HL-60/S4 (cell line): ENCODE measurements at regions not wholly inside any gene's neighbourhood (a gene's known extent, or its start where the extent isn't known, plus 50 kb on each side); places are given as distances from the start of the nearest gene placed in this dataset.
"Not testable (repeated sequence)": the region's sequence is repeated elsewhere in the genome, so short reads cannot be mapped to it uniquely, and the experiment has no call there.

ENCODE experiments used
- in situ Hi-C: fragments of 300-500 bp; cut with MboI; formaldehyde crosslinking; loops from 2 replicates; pipeline ENCODE4 v1.14.3; 2022; ENCODE audit warnings: low sequenced_read_pairs

DNA sequence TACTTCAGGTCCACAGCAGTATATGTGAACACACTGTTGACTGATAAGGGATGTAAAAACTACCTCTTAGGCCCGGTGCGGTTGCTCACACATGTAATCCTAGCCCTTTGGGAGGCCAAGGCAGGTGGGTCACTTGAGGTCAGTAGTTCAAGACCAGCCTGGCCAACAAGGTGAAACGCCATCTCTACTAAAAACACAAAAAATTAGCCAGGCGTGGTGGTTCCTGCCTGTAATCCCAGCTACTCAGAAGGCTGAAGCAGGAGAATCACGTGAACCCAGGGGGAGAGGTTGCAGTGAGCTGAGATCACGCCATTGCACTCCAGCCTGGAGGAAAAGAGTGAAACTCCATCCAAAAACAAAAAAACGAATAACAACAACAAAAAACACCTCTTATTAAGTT is 194.6 kb upstream of the KCNMB2 start:
- in situ Hi-C loops = no loop called here

- in situ Hi-C loops = no loop called here
Observed at GRCh38 chr3:178342111-178342510, 194.1 kb upstream of the KCNMB2 start.

GRCh38 chr3:178343433-178344038 is 192.7 kb upstream of the KCNMB2 start:
- in situ Hi-C loops = no loop called here

DNA sequence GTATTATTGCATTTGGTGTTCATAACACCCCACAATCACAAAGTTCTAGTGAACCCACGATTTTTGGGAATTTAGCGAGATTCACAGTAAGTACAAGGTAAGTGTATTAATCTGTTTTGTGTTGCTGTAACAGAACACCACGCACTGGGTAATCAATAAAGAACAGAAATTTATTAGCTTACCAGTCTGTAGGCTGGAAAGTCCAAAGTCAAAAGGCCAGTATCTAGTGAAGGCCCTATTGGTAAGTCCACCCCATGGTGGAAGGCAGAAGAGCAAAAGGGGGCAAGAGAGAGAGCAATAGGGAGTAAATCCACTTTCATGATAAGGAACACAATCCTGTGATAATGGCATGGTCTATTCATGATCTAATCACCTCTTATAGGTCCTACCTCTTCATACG is 190.3 kb upstream of the KCNMB2 start:
- in situ Hi-C loops = no loop called here

- in situ Hi-C loops = not testable (repeated sequence)
Observed at GRCh38 chr3:178348561-178349217, 187.5 kb upstream of the KCNMB2 start.

DNA sequence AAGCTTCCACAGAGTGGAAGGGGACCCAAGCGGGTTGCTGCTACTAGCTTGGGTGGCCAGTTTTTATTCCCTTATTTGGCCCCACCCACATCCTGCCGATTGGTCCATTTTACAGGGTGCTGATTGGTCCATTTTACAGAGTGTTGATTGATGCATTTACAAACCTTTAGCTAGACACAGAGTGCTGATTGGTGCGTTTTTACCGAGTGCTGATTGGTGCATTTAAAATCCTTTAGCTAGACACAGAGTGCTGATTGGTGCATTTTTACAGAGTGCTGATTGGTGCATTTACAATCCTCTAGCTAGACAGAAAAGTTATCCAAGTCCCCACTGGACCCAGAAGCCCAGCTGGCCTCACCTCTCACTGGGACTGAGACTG is 187.0 kb upstream of the KCNMB2 start:
- in situ Hi-C loops = not testable (repeated sequence)

GRCh38 chr3:178350763-178351162 is 185.5 kb upstream of the KCNMB2 start:
- in situ Hi-C loops = no loop called here

GRCh38 chr3:178352326-178353005 is 183.8 kb upstream of the KCNMB2 start:
- in situ Hi-C loops = no loop called here

DNA sequence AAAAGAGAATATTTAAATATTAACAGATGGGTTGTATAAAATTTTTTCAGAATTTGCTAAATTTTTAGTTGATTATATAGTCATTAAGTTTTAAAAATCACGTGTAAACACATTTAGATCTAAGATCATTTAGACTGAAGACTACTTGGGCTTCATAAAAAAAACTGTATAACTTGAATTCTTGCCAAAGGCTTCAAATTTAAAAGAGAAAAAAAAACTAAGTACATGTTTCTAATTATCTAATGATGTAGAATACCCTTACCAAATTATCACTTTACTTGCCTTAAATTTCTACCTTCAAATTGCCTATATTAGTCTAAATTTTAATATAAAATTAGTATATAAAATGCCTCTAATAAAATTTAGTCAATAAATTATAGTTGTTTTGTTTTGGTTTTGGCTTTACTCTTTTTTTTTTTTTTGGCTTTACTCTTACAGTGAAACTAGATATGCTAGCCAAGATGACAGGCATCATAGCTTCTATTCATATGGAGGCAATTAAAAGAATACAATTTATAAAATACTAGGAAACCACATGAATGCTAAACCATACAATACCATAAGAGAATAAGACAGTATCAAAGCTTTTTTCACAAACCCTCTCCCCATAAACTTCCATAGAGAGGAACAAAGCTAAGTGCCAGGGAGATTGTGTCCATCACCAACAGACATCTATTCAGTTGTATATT is 183.1 kb upstream of the KCNMB2 start:
- in situ Hi-C loops = no loop called here

DNA sequence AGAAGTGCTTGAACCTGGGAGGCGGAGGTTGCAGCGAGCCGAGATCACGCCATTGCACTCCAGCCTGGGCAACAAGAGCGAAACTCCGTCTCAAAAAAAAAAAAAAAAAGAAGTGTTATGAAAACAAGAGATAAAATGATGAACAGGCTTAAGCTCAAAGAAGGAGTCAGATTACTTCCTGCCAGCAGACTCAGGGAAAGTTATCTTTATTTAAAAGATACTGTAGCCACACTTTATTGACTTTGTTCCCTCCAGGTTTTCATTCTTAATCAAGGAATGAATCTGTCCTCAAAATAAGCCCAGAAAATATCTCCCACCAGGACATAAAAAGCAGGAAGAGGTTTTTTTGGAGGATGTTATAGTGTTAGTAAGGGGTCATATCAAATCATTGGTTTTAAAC is 176.5 kb upstream of the KCNMB2 start:
- in situ Hi-C loops = no loop called here

- in situ Hi-C loops = not testable (repeated sequence)
Observed at GRCh38 chr3:178363048-178363447, 173.2 kb upstream of the KCNMB2 start.

GRCh38 chr3:178367817-178368617 is 168.2 kb upstream of the KCNMB2 start:
- in situ Hi-C loops = no loop called here

- in situ Hi-C loops = no loop called here
Observed at GRCh38 chr3:178369006-178369405, 167.2 kb upstream of the KCNMB2 start.

DNA sequence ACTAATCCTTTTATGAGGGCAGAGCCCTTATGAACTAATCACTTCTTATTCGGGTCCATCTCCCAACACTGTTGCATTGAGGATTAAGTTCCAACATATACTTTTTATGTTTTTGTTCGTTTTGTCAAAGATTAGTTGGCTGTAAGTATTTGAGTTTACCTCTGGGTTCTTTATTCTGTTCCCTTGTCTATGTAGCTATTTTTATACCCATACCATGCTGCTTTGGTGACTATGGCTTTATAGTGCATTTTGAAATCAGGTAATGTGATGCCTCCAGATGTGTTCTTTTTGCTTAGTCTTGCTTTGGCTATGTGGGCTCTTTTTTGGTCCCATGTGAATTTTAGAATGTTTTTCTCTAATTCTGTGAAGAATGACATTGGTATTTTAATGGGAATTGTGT is 166.4 kb upstream of the KCNMB2 start:
- in situ Hi-C loops = no loop called here

GRCh38 chr3:178370387-178370786 is 165.8 kb upstream of the KCNMB2 start:
- in situ Hi-C loops = no loop called here

DNA sequence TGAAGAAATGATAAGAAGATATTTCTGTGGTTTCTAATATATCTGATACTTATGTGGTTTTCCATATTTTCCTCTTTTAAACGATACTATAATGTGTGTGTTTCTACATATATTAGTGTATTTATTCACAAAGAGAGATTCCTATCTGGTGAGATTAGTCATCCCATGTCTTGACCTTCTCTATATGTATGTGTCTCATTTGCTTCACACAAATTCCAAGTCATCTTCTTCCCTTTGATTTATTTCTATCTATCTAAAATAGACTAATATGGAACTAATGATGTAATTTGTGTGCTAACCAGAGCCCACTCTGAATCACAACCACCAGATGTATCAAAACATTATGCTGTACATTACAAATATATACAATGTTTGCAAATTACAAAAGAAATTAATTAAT is 154.7 kb upstream of the KCNMB2 start:
- in situ Hi-C loops = no loop called here

DNA sequence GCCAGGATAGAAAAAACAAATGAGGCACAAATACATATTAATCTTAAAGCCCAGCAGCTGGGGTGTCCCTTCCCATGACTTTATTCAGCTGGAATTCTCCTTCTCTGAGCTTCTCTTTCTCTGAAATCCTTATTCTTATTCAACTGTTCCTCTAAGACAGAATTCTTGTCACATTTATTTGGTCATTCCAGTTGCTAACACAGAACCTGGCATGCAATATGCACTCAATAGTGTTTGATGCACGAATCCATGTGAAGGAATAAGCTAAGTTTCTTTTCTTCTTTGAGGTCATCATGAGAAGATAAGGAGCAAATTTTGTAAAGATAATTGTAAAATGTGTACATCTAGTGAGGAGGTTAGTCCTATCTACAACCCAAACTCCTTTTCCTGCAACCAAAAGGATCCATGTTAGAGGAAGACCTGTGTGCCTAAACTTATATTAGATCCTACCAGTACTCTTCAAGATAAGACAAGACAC is 154.2 kb upstream of the KCNMB2 start:
- in situ Hi-C loops = no loop called here

GRCh38 chr3:178382449-178383061 is 153.7 kb upstream of the KCNMB2 start:
- in situ Hi-C loops = no loop called here

DNA sequence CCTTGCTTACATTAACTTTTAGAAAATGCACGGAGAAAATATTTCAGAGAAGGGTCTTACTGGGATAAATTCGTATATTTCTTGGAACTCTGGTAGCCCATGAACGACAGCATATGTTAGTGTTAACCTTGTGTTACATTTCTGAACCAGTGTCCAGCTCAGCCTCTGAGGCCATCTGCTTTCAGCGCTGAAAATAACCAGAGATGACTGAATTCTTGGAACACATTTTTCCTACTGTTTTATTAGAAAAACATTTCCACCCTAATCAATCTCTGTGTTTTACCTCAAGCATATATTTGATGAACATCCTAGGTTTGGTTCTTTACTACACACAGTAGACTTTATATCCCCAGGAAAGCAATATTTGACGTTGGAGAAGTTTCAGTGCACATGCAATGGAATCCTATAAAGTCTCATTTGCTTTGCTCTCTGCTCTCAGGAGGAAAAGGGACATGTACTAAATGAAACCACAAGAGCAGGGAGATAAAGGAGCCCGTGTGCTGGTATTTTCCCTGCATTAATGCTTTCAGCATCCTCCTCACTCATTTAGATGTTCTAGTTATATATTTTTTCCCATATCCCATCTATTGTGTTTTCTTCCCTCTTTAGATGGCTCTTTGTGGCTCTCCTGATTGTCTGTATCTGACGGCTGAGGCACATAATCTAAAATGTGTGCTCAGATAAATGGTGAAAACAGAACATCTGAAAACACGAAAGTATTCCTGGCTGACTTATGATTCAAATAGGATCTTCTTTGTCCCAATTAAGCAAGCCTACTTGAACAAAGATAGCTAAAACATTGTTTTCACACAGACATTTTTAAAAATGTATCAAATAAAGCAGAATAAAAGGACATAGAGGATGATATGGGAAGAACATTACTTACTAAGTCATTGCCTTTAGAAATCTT is 151.7 kb upstream of the KCNMB2 start:
- in situ Hi-C loops = no loop called here
